Mucosa of rectum (tissue), 2 donors: ENCODE measurements at regions not wholly inside any gene's neighbourhood (a gene's known extent, or its start where the extent isn't known, plus 50 kb on each side); places are given as distances from the start of the nearest gene placed in this dataset.
"Not testable (repeated sequence)": the region's sequence is repeated elsewhere in the genome, so short reads cannot be mapped to it uniquely, and the experiment has no call there.

Experiments used
- H3K27ac ChIP-seq, 2 donors: one replicate each; pipeline ENCODE4 v1.7.0; 2013; ENCODE audit warnings: inconsistent platforms in 2 of 2, low read depth in 2 of 2, low read length in 2 of 2
- H3K27me3 ChIP-seq, 2 donors: one replicate each; pipeline ENCODE4 v1.7.0; 2013; ENCODE audit warnings: low read length in 2 of 2; ENCODE audit not compliant: control insufficient read depth in 2 of 2, insufficient read depth in 2 of 2
- H3K36me3 ChIP-seq, 2 donors: one replicate each; pipeline ENCODE4 v1.7.0; 2013; ENCODE audit warnings: low read length in 2 of 2; ENCODE audit not compliant: control insufficient read depth in 2 of 2, insufficient read depth in 2 of 2
- H3K4me1 ChIP-seq, 2 donors: one replicate each; pipeline ENCODE4 v1.7.0; 2013; ENCODE audit warnings: low read length in 2 of 2, mild to moderate bottlenecking in 1 of 2; ENCODE audit not compliant: control insufficient read depth in 2 of 2, insufficient read depth in 2 of 2
- H3K4me3 ChIP-seq, 2 donors: one replicate each; pipeline ENCODE4 v1.7.0; 2013; ENCODE audit warnings: low read length in 2 of 2
- H3K9ac ChIP-seq, 2 donors: one replicate each; pipeline ENCODE4 v1.7.0; 2013; ENCODE audit warnings: low read length in 2 of 2, low read depth in 1 of 2, mild to moderate bottlenecking in 1 of 2
- H3K9me3 ChIP-seq, 2 donors: one replicate each; pipeline ENCODE4 v1.7.0; 2013; ENCODE audit warnings: low read length in 2 of 2; ENCODE audit not compliant: control insufficient read depth in 2 of 2
- donor health status: healthy.
- donor health status: Normal muscosa, but diverticular disease.

GRCh38 chr6:112431803-112432202 is 84.7 kb downstream of the RFPL4B start:
- no peak overlapping the region for H3K27ac ChIP-seq
- H3K9ac ChIP-seq: no peak overlapping the region

GRCh38 chr6:112432853-112433252 is 85.7 kb downstream of the RFPL4B start:
- Histone ChIP-seq H3K4me3 (no peak overlapping the region), H3K36me3 (no peaks in the 10 kb centered on the region), H3K9me3 (no peaks in the 10 kb centered on the region), H3K27ac (no peak overlapping the region), H3K9ac (no peak overlapping the region), H3K4me1 (no peaks in the 10 kb centered on the region), H3K27me3 (no peaks in the 10 kb centered on the region)

More at GRCh38 chr6:112431803-112432202, 84.7 kb downstream of the RFPL4B start:
- Histone ChIP-seq H3K9me3 (no peaks in the 10 kb centered on the region), H3K27me3 (no peaks in the 10 kb centered on the region), H3K4me1 (no peaks in the 10 kb centered on the region), H3K4me3 (no peak overlapping the region), H3K36me3 (no peaks in the 10 kb centered on the region)

DNA sequence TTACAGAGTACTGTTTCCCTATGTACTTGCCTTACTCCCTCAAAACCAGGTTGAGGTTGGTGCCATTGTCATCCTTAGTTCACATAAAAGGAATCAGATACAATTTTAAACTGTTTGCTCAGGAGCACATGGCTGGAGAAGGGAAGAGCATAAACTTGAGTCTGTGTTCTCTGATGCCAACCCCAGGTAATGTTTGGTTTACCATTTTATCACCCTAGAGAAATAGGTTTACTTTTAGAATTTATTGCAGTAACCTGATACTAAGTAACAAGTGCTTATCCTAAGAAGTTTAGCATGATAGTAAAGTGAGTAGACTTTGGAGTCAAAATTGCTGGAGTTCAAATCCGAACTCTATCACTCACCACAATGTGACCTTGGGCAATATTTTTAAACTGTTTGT is 86.3 kb downstream of the RFPL4B start:
- Histone ChIP-seq H3K27me3 (no peaks in the 10 kb centered on the region), H3K9ac (no peak overlapping the region), H3K27ac (no peak overlapping the region), H3K36me3 (no peaks in the 10 kb centered on the region), H3K9me3 (no peaks in the 10 kb centered on the region), H3K4me1 (no peaks in the 10 kb centered on the region), H3K4me3 (no peak overlapping the region)

DNA sequence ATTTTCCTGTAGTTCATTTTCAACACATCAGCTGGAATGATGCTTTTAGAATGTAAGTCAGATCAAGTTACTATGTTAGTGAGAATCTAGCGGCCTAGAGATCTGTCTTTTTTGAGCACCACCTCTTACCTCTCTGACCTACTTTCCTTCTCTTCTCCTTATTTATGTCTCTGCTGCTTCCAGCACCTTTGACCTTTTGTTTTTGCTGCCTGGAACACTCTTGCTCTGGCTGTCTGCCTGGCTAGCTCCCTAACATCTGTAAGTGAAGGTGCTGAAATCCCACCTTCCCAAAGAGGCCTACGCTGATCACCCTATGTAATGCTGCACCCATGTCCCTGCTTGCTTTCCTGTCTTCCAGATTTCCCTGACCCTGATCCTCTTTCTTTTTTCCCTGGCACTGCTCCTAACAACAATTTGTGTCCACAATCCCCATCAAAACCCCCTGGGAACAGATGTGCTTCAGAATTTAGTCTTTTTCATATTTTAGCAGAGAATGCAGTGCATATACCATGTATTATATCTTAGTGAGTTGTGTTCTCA is 87.8 kb downstream of the RFPL4B start:
- Histone ChIP-seq H3K9me3 (no peaks in the 10 kb centered on the region), H3K4me3 (no peak overlapping the region), H3K4me1 (no peaks in the 10 kb centered on the region), H3K27me3 (no peaks in the 10 kb centered on the region), H3K9ac (no peak overlapping the region), H3K36me3 (no peaks in the 10 kb centered on the region), H3K27ac (no peak overlapping the region)

- Histone ChIP-seq H3K9ac (no peak overlapping the region), H3K27me3 (no peaks in the 10 kb centered on the region), H3K36me3 (no peaks in the 10 kb centered on the region), H3K27ac (no peak overlapping the region), H3K4me3 (no peak overlapping the region), H3K9me3 (no peaks in the 10 kb centered on the region), H3K4me1 (no peaks in the 10 kb centered on the region)
Measured at GRCh38 chr6:112437058-112437457, 89.9 kb downstream of the RFPL4B start.

DNA sequence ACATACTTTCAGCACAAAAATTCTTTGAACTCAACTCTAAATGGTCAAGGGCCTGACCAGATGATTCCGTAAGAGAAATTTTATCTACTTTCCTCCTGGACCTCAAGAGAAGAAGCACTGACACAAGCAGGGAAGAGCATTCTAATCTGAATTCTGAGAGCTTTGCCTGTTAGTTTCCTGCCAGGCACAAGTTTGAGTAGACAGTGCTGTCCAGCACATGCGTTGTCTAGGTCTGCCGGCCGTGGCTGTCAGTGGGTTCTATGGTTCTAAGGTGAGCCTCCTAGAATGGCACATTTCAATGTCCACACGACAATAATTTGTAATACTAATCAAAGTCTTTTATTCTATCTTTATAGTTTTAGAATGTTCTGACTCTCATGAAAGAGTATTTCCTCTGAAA is 91.9 kb downstream of the RFPL4B start:
- Histone ChIP-seq H3K36me3 (no peaks in the 10 kb centered on the region), H3K9me3 (no peaks in the 10 kb centered on the region), H3K9ac (no peak overlapping the region), H3K27me3 (no peaks in the 10 kb centered on the region), H3K4me1 (no peaks in the 10 kb centered on the region), H3K27ac (no peak overlapping the region), H3K4me3 (no peak overlapping the region)

DNA sequence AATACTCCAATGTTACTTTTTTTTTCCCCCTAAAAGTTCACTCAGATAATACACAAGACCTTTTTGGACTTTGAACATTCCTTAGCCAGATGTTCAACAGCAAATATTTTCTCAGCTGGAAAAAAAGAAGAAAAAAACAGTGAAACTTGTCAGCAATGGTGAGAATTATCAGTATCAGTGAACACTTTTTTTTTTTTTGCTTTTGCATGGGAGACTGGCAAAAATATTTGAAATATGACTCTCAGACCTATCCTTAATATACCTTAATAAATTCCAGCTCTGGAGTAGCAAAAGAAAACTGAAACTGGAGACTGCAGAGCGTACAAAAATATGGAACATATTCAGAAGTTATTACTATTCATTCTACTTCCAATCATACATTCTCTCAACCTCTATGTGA is 92.3 kb downstream of the RFPL4B start:
- no peaks in the 10 kb centered on the region for H3K36me3 ChIP-seq

GRCh38 chr6:112441607-112442006 is 94.5 kb downstream of the RFPL4B start:
- no peak overlapping the region for H3K4me3 ChIP-seq
- no peaks in the 10 kb centered on the region for H3K4me1 ChIP-seq
- no peaks in the 10 kb centered on the region for H3K27me3 ChIP-seq
- H3K9me3 ChIP-seq: no peaks in the 10 kb centered on the region
- H3K9ac ChIP-seq: no peak overlapping the region
- H3K27ac ChIP-seq: no peak overlapping the region
- no peaks in the 10 kb centered on the region for H3K36me3 ChIP-seq

More for the DNA sequence above, 92.3 kb downstream of the RFPL4B start:
- Histone ChIP-seq H3K9ac (no peak overlapping the region), H3K27me3 (no peaks in the 10 kb centered on the region), H3K9me3 (no peaks in the 10 kb centered on the region), H3K4me1 (no peaks in the 10 kb centered on the region), H3K27ac (no peak overlapping the region), H3K4me3 (no peak overlapping the region)

DNA sequence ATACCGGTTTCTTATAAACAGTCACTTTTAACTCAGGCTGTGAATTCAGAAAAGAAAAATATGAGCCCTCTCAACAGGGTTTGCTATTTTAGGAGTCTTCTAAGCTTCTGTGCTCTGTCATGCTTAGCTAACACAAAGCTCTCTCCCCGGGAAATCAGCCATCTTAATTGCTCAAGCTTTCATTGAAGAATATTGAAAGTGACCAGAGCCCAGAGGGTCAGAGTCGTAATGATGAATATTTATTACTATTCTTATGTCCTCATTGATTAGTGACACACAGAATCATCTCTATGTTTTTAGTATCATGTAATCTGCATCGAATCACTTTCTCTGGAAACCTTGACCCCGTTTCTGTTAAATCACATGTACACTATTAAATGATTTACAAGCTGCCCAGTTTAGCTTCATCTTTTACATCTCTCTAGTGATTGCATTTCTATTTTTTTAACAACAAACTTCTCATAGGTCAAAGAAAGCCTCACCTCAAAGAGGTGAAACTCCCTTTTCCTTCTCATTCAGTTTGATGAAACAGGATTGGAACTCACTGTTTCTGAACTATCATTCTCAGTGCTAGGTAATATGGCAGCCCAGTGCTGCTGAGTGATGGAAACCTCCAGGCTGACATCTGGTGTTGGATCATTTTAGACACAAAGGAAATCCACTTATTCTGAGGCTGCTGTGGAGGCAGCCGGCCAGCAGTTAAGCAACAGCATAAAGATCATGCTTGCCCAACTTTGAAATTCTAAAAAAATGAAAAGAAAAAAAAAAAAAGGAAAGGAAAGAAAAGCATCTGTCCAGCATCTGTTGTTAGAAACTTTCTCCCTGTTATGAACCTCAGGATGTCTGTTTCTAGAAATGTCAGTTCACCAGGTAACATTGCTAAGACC is 96.3 kb downstream of the RFPL4B start:
- Histone ChIP-seq H3K4me1 (no peaks in the 10 kb centered on the region), H3K36me3 (no peaks in the 10 kb centered on the region), H3K9me3 (no peaks in the 10 kb centered on the region), H3K9ac (no peak overlapping the region), H3K27me3 (no peaks in the 10 kb centered on the region), H3K4me3 (no peak overlapping the region), H3K27ac (no peak overlapping the region)

- H3K36me3 ChIP-seq, H3K9me3 ChIP-seq, H3K27me3 ChIP-seq, H3K4me3 ChIP-seq, H3K9ac ChIP-seq, H3K4me1 ChIP-seq, H3K27ac ChIP-seq: not testable (repeated sequence)
Measured at GRCh38 chr6:112448786-112449185, 101.7 kb downstream of the RFPL4B start.
